Left colon (tissue), 2 donors: ENCODE measurements at regions not wholly inside any gene's neighbourhood (a gene's known extent, or its start where the extent isn't known, plus 50 kb on each side); places are given as distances from the start of the nearest gene placed in this dataset.
A peak's percentile ranks its signal among the peaks of the same experiment; 100 is the strongest.

Experiments used
- ATAC-seq: fragments of 200-7000 bp; cut with Tn5 transposase; one replicate; pipeline ENCODE4 v1.9.1; 2020; ENCODE audit warnings: mild to moderate bottlenecking, moderate library complexity
- DNase-seq, 2 donors: peaks; one replicate each; pipeline ENCODE4 v3.0.0-alpha.2; 2020
- intact Hi-C, 2 donors: fragments of 100-400 bp; cut with DNase I in 1 of 2; cut with micrococcal nuclease in 1 of 2; formaldehyde crosslinking; loops; one replicate each; pipeline versions ENCODE4 v1.11.2 to v1.14.0; 2022; cut with DNase I, micrococcal nuclease
- donor health status: DM: no; HTN: no; CAD: no.
- donor health status: DM: yes; HTN: yes; CAD: no.

GRCh38 chr1:177627148-177627910, 342.5 kb downstream of the SEC16B start:
- ATAC-seq (no peak), DNase-seq (no peak)
- intact Hi-C loops: no loop called here

- intact Hi-C loops: no loop called here
- no peak for ATAC-seq
These were observed 349.1 kb downstream of the SEC16B start for GRCh38 chr1:177620636-177621190.

GRCh38 chr1:177615251-177615650, 354.6 kb downstream of the SEC16B start:
- intact Hi-C loops: no loop called here
- ATAC-seq (no peak), DNase-seq (no peak)

More at GRCh38 chr1:177620636-177621190, 349.1 kb downstream of the SEC16B start:
- no peak for DNase-seq

GRCh38 chr1:177611402-177611801, 358.5 kb downstream of the SEC16B start:
- intact Hi-C loops: no loop called here
- DNase-seq (no peak), ATAC-seq (no peak)

- ATAC-seq (no peak), DNase-seq (no peak)
- intact Hi-C loops: no loop called here
These were observed 359.9 kb downstream of the SEC16B start for GRCh38 chr1:177609953-177610352.

GRCh38 chr1:177600936-177601335, 368.9 kb downstream of the SEC16B start:
- DNase-seq: no peak
- intact Hi-C loops: no loop called here
- no peak for ATAC-seq

GRCh38 chr1:177600321-177600720, 369.5 kb downstream of the SEC16B start:
- intact Hi-C loops: no loop called here
- no peak for DNase-seq
- ATAC-seq: no peak

- intact Hi-C loops: no loop called here
- DNase-seq (no peak), ATAC-seq (no peak)
These were observed 372.5 kb downstream of the SEC16B start for GRCh38 chr1:177597393-177597792.

- ATAC-seq (no peak), DNase-seq (no peak)
- intact Hi-C loops: no loop called here
These were observed 373.4 kb downstream of the SEC16B start for GRCh38 chr1:177596485-177596884.

GRCh38 chr1:177593105-177593504, 376.8 kb downstream of the SEC16B start:
- ATAC-seq (no peak), DNase-seq (no peak)
- intact Hi-C loops: no loop called here

- DNase-seq: no peak
- intact Hi-C loops: no loop called here
- no peak for ATAC-seq
These were observed 377.2 kb downstream of the SEC16B start for GRCh38 chr1:177592624-177593023.

GRCh38 chr1:177591155-177591554, 378.7 kb downstream of the SEC16B start:
- DNase-seq (no peak), ATAC-seq (no peak)
- intact Hi-C loops: no loop called here

- intact Hi-C loops: no loop called here
- DNase-seq: no peak
- peak; percentile 50 for ATAC-seq
These were observed 380.7 kb downstream of the SEC16B start for GRCh38 chr1:177589166-177589565.

- ATAC-seq (no peak), DNase-seq (no peak)
- intact Hi-C loops: no loop called here
These were observed 383.4 kb downstream of the SEC16B start for GRCh38 chr1:177586429-177586828.

GRCh38 chr1:177585302-177586220, 384.3 kb downstream of the SEC16B start:
- ATAC-seq (peak; percentile 95), DNase-seq (peak; percentile 54 to 69)
- intact Hi-C loops: no loop called here

GRCh38 chr1:177573901-177574300, 396.0 kb downstream of the SEC16B start:
- DNase-seq (no peak), ATAC-seq (no peak)
- intact Hi-C loops: no loop called here

GRCh38 chr1:177571485-177572076, 398.3 kb downstream of the SEC16B start:
- peak; percentile 69 for ATAC-seq
- DNase-seq: no peak
- intact Hi-C loops: no loop called here

- DNase-seq: no peak
- intact Hi-C loops: no loop called here
- ATAC-seq: no peak
These were observed 398.8 kb downstream of the SEC16B start for GRCh38 chr1:177571076-177571475.

- intact Hi-C loops: no loop called here
- DNase-seq (no peak), ATAC-seq (no peak)
These were observed 398.7 kb downstream of the BRINP2 start for GRCh38 chr1:177569476-177569875.
